ENCODE measurements at regions not wholly inside any gene's neighbourhood (a gene's known extent, or its start where the extent isn't known, plus 50 kb on each side); places are given as distances from the start of the nearest gene placed in this dataset.

GRCh38 chrX:2635342-2635741 lies 55.8 kb upstream of the CD99 start:
- TF ChIP-seq EZH2phosphoT487 (IDR thresholded peaks at IDR 0.05; ENCODE audit: borderline replicate concordance, low read depth) (no peak), POLR2AphosphoS5 (IDR thresholded peaks at IDR 0.05; ENCODE audit: low read depth, low read length) (no peak), TCF12 (IDR thresholded peaks at IDR 0.05) (no peak), RXRA (IDR thresholded peaks at IDR 0.05; ENCODE audit: borderline replicate concordance, low read depth) (no peak)
- TF ChIP-seq, protein P1, sequence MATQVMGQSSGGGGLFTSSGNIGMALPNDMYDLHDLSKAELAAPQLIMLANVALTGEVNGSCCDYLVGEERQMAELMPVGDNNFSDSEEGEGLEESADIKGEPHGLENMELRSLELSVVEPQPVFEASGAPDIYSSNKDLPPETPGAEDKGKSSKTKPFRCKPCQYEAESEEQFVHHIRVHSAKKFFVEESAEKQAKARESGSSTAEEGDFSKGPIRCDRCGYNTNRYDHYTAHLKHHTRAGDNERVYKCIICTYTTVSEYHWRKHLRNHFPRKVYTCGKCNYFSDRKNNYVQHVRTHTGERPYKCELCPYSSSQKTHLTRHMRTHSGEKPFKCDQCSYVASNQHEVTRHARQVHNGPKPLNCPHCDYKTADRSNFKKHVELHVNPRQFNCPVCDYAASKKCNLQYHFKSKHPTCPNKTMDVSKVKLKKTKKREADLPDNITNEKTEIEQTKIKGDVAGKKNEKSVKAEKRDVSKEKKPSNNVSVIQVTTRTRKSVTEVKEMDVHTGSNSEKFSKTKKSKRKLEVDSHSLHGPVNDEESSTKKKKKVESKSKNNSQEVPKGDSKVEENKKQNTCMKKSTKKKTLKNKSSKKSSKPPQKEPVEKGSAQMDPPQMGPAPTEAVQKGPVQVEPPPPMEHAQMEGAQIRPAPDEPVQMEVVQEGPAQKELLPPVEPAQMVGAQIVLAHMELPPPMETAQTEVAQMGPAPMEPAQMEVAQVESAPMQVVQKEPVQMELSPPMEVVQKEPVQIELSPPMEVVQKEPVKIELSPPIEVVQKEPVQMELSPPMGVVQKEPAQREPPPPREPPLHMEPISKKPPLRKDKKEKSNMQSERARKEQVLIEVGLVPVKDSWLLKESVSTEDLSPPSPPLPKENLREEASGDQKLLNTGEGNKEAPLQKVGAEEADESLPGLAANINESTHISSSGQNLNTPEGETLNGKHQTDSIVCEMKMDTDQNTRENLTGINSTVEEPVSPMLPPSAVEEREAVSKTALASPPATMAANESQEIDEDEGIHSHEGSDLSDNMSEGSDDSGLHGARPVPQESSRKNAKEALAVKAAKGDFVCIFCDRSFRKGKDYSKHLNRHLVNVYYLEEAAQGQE (IDR thresholded peaks at IDR 0.05; ENCODE audit: low read depth, low read length) = no peak
